ENCODE measurements at regions not wholly inside any gene's neighbourhood (a gene's known extent, or its start where the extent isn't known, plus 50 kb on each side); places are given as distances from the start of the nearest gene placed in this dataset.

- TF ChIP-seq CTCF (IDR thresholded peaks at IDR 0.05) = no peak
- no peak overlapping the region for H3K27ac ChIP-seq
- H3K9me3 ChIP-seq = no peaks in the 10 kb centered on the region
- H3K4me3 ChIP-seq (ENCODE audit: low read depth in 1 of 2, low read length in 1 of 2) = no peak overlapping the region
- no peaks in the 10 kb centered on the region for H3K27me3 ChIP-seq
- H3K36me3 ChIP-seq = no peaks in the 10 kb centered on the region
- no peaks in the 10 kb centered on the region for H3K4me1 ChIP-seq (ENCODE audit: control insufficient read depth in 1 of 2, insufficient read depth in 1 of 2, low read depth in 1 of 2, low read length in 1 of 2)
Measured at GRCh38 chr17:33889766-33890165, 365.3 kb upstream of the CCL2 start.

GRCh38 chr17:33892717-33893591 is 362.1 kb upstream of the CCL2 start:
- H3K9me3 ChIP-seq = no peaks in the 10 kb centered on the region
- H3K27ac ChIP-seq = no peak overlapping the region
- no peak for TF ChIP-seq CTCF (IDR thresholded peaks at IDR 0.05)
- peaks cover 8% of the 10 kb centered on the region for H3K27me3 ChIP-seq
- H3K4me1 ChIP-seq (ENCODE audit: control insufficient read depth in 1 of 2, insufficient read depth in 1 of 2, low read depth in 1 of 2, low read length in 1 of 2) = no peaks in the 10 kb centered on the region
- H3K4me3 ChIP-seq (ENCODE audit: low read depth in 1 of 2, low read length in 1 of 2) = no peak overlapping the region
- no peaks in the 10 kb centered on the region for H3K36me3 ChIP-seq

GRCh38 chr17:33895491-33895890 is 359.6 kb upstream of the CCL2 start:
- no peak overlapping the region for H3K27ac ChIP-seq
- no peaks in the 10 kb centered on the region for H3K4me1 ChIP-seq (ENCODE audit: control insufficient read depth in 1 of 2, insufficient read depth in 1 of 2, low read depth in 1 of 2, low read length in 1 of 2)
- H3K36me3 ChIP-seq = no peaks in the 10 kb centered on the region
- H3K4me3 ChIP-seq (ENCODE audit: low read depth in 1 of 2, low read length in 1 of 2) = no peak overlapping the region
- TF ChIP-seq CTCF (IDR thresholded peaks at IDR 0.05) = no peak
- peaks cover 8% of the 10 kb centered on the region for H3K27me3 ChIP-seq
- no peaks in the 10 kb centered on the region for H3K9me3 ChIP-seq

GRCh38 chr17:33896263-33896662 is 358.8 kb upstream of the CCL2 start:
- Histone ChIP-seq H3K27me3 (peaks cover 8% of the 10 kb centered on the region), H3K36me3 (no peaks in the 10 kb centered on the region), H3K9me3 (no peaks in the 10 kb centered on the region), H3K27ac (no peak overlapping the region), H3K4me3 (ENCODE audit: low read depth in 1 of 2, low read length in 1 of 2) (no peak overlapping the region), H3K4me1 (ENCODE audit: control insufficient read depth in 1 of 2, insufficient read depth in 1 of 2, low read depth in 1 of 2, low read length in 1 of 2) (no peaks in the 10 kb centered on the region)
- no peak for TF ChIP-seq CTCF (IDR thresholded peaks at IDR 0.05)

GRCh38 chr17:33901085-33901484 is 354.0 kb upstream of the CCL2 start:
- H3K4me1 ChIP-seq (ENCODE audit: control insufficient read depth in 1 of 2, insufficient read depth in 1 of 2, low read depth in 1 of 2, low read length in 1 of 2) = no peaks in the 10 kb centered on the region
- H3K9me3 ChIP-seq = no peaks in the 10 kb centered on the region
- H3K4me3 ChIP-seq (ENCODE audit: low read depth in 1 of 2, low read length in 1 of 2) = no peak overlapping the region
- no peak overlapping the region for H3K27ac ChIP-seq
- H3K36me3 ChIP-seq = no peaks in the 10 kb centered on the region
- TF ChIP-seq CTCF (IDR thresholded peaks at IDR 0.05) = no peak
- peaks cover 15% of the 10 kb centered on the region for H3K27me3 ChIP-seq

All from neutrophil (primary cell).